ENCODE measurements at regions not wholly inside any gene's neighbourhood (a gene's known extent, or its start where the extent isn't known, plus 50 kb on each side); places are given as distances from the start of the nearest gene placed in this dataset.

- TF ChIP-seq EP300 (IDR thresholded peaks at IDR 0.05; ENCODE audit: borderline replicate concordance in 1 of 2, low read depth in 1 of 2, low read length in 1 of 2) = no peak
- no peak for TF ChIP-seq SMC3 (IDR thresholded peaks at IDR 0.05; ENCODE audit: low read depth, low read length)
- no peak for TF ChIP-seq MEF2A (IDR thresholded peaks at IDR 0.05; ENCODE audit: borderline replicate concordance, low read depth)
- no peak for TF ChIP-seq GATA2 (CRISPR knock-in tag; IDR thresholded peaks at IDR 0.05)
- no peak for TF ChIP-seq POLR2AphosphoS5 (IDR thresholded peaks at IDR 0.05; ENCODE audit: low read depth, low read length)
- TF ChIP-seq, protein P1, sequence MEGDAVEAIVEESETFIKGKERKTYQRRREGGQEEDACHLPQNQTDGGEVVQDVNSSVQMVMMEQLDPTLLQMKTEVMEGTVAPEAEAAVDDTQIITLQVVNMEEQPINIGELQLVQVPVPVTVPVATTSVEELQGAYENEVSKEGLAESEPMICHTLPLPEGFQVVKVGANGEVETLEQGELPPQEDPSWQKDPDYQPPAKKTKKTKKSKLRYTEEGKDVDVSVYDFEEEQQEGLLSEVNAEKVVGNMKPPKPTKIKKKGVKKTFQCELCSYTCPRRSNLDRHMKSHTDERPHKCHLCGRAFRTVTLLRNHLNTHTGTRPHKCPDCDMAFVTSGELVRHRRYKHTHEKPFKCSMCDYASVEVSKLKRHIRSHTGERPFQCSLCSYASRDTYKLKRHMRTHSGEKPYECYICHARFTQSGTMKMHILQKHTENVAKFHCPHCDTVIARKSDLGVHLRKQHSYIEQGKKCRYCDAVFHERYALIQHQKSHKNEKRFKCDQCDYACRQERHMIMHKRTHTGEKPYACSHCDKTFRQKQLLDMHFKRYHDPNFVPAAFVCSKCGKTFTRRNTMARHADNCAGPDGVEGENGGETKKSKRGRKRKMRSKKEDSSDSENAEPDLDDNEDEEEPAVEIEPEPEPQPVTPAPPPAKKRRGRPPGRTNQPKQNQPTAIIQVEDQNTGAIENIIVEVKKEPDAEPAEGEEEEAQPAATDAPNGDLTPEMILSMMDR (IDR thresholded peaks at IDR 0.05) = no peak
- TF ChIP-seq, protein P2, sequence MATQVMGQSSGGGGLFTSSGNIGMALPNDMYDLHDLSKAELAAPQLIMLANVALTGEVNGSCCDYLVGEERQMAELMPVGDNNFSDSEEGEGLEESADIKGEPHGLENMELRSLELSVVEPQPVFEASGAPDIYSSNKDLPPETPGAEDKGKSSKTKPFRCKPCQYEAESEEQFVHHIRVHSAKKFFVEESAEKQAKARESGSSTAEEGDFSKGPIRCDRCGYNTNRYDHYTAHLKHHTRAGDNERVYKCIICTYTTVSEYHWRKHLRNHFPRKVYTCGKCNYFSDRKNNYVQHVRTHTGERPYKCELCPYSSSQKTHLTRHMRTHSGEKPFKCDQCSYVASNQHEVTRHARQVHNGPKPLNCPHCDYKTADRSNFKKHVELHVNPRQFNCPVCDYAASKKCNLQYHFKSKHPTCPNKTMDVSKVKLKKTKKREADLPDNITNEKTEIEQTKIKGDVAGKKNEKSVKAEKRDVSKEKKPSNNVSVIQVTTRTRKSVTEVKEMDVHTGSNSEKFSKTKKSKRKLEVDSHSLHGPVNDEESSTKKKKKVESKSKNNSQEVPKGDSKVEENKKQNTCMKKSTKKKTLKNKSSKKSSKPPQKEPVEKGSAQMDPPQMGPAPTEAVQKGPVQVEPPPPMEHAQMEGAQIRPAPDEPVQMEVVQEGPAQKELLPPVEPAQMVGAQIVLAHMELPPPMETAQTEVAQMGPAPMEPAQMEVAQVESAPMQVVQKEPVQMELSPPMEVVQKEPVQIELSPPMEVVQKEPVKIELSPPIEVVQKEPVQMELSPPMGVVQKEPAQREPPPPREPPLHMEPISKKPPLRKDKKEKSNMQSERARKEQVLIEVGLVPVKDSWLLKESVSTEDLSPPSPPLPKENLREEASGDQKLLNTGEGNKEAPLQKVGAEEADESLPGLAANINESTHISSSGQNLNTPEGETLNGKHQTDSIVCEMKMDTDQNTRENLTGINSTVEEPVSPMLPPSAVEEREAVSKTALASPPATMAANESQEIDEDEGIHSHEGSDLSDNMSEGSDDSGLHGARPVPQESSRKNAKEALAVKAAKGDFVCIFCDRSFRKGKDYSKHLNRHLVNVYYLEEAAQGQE (IDR thresholded peaks at IDR 0.05; ENCODE audit: low read depth, low read length) = no peak
- TF ChIP-seq, protein P3, sequence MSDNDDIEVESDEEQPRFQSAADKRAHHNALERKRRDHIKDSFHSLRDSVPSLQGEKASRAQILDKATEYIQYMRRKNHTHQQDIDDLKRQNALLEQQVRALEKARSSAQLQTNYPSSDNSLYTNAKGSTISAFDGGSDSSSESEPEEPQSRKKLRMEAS (IDR thresholded peaks at IDR 0.05; ENCODE audit: low read depth) = no peak
- TF ChIP-seq, protein P4, sequence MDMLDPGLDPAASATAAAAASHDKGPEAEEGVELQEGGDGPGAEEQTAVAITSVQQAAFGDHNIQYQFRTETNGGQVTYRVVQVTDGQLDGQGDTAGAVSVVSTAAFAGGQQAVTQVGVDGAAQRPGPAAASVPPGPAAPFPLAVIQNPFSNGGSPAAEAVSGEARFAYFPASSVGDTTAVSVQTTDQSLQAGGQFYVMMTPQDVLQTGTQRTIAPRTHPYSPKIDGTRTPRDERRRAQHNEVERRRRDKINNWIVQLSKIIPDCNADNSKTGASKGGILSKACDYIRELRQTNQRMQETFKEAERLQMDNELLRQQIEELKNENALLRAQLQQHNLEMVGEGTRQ (IDR thresholded peaks at IDR 0.05; ENCODE audit: borderline replicate concordance, low read depth, low read length) = no peak
These were observed 137.9 kb upstream of the NHS start for GRCh38 chrX:17237146-17237545.
